KMS-11 (cell line): ENCODE measurements at regions not wholly inside any gene's neighbourhood (a gene's known extent, or its start where the extent isn't known, plus 50 kb on each side); places are given as distances from the start of the nearest gene placed in this dataset.

Experiments
- H2AFZ ChIP-seq: fragments of 200-600 bp; sonication (generic); 2 replicates; pipeline ENCODE4 v1.6.1; 2016; ENCODE audit warnings: antibody characterized with exemption, mixed run types, low read depth
- H3K27ac ChIP-seq: fragments of 200-600 bp; sonication (generic); 2 replicates; pipeline ENCODE4 v1.6.1; 2016; ENCODE audit warnings: mild to moderate bottlenecking, mixed run types
- H3K27me3 ChIP-seq: fragments of 200-600 bp; sonication (generic); 2 replicates; pipeline ENCODE4 v1.6.1; 2017; ENCODE audit warnings: mild to moderate bottlenecking, low read depth, mixed run types, moderate library complexity; ENCODE audit not compliant: insufficient read depth
- H3K36me3 ChIP-seq: fragments of 200-600 bp; sonication (generic); 2 replicates; pipeline ENCODE4 v1.6.1; 2017; ENCODE audit warnings: mild to moderate bottlenecking, mixed run types; ENCODE audit not compliant: insufficient read depth
- H3K4me1 ChIP-seq: fragments of 200-600 bp; sonication (generic); 2 replicates; pipeline ENCODE4 v1.6.1; 2016; ENCODE audit warnings: mild to moderate bottlenecking, low read depth, mixed run types; ENCODE audit not compliant: poor library complexity, severe bottlenecking
- H3K4me2 ChIP-seq: fragments of 200-600 bp; sonication (generic); 2 replicates; pipeline ENCODE4 v1.7.0; 2016; ENCODE audit warnings: mild to moderate bottlenecking, mixed run types
- H3K4me3 ChIP-seq: fragments of 200-600 bp; sonication (generic); IDR thresholded peaks from 2 replicates; pipeline ENCODE4 v1.6.1; 2017; ENCODE audit warnings: low read depth, low read length, mixed read lengths; ENCODE audit not compliant: insufficient read depth
- H3K79me2 ChIP-seq: fragments of 200-600 bp; sonication (generic); 2 replicates; pipeline ENCODE4 v1.6.1; 2016; ENCODE audit warnings: low read depth, mixed run types; ENCODE audit not compliant: insufficient read depth
- H3K9ac ChIP-seq: fragments of 200-600 bp; sonication (generic); 2 replicates; pipeline ENCODE4 v1.6.1; 2016; ENCODE audit warnings: mild to moderate bottlenecking, mixed run types
- H4K20me1 ChIP-seq: fragments of 200-600 bp; sonication (generic); 2 replicates; pipeline ENCODE4 v1.6.1; 2016; ENCODE audit warnings: mild to moderate bottlenecking, mixed run types; ENCODE audit not compliant: insufficient read depth
- CTCF ChIP-seq: fragments of 200-600 bp; sonication (generic); conservative IDR thresholded peaks from 2 replicates; pipeline ENCODE4 v1.6.1; 2017; ENCODE audit warnings: low read depth, mild to moderate bottlenecking, antibody characterized with exemption, low read length, moderate library complexity, mixed read lengths

DNA sequence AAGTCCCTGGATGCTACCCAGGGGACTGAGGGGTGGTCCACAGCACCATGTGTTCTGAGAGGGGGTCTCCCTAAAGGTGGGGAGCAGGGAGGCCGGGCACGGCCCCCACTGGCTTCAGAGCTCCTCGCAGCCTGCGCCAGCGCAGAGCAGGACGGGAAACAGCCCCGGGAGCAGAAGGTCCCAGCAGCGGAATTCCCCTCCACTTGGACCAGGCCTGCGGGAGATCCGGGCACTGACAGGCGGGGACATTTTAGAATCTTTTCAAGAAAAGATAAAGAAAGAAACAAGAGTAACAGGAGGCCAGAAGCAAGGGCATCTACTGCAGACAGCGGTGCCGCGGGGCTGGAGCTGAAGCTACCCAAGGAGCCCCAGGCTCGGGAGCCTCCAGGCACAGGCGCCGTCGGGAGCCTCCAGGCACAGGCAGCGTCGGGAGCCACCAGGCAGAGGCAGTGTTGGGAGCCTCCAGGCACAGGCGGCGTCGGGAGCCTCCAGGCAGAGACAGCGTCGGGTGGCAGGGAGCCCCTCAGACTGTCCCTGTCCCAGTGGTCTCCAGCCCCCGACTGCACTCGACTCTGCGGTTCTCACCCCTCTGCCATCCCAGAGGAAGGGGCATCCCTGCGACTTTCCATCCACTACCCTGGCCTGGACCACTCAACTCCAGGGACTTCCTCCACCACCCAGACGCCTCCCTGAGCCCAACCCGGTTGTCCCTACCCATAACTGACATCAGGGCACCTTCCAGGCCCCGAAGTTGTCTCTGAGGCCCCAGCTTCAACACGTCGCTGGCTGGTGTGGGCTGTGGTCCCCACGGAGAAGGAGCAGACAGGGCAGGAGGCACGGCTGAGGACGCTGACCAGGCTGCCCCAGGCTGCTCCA is 211.1 kb downstream of the BRD1 start:
- no peak overlapping the region for H3K4me2 ChIP-seq
- no peak overlapping the region for H3K27ac ChIP-seq
- H3K79me2 ChIP-seq: no peaks in the 10 kb centered on the region
- no peak overlapping the region for H3K9ac ChIP-seq
- TF ChIP-seq CTCF: no peak
- H3K4me3 ChIP-seq: no peak overlapping the region
- H4K20me1 ChIP-seq: no peaks in the 10 kb centered on the region
- H3K4me1 ChIP-seq: no peaks in the 10 kb centered on the region
- H3K27me3 ChIP-seq: peaks cover 7% of the 10 kb centered on the region; the same call in 1 of the 2 replicates
- H2AFZ ChIP-seq: no peak overlapping the region
- no peaks in the 10 kb centered on the region for H3K36me3 ChIP-seq

GRCh38 chr22:49614966-49615965 is 212.4 kb downstream of the BRD1 start:
- Histone ChIP-seq H2AFZ (no peak overlapping the region), H3K79me2 (no peaks in the 10 kb centered on the region), H3K4me3 (no peak overlapping the region), H3K36me3 (no peaks in the 10 kb centered on the region), H3K4me1 (no peaks in the 10 kb centered on the region), H3K9ac (no peak overlapping the region), H3K4me2 (no peak overlapping the region), H4K20me1 (no peaks in the 10 kb centered on the region), H3K27ac (no peak overlapping the region), H3K27me3 (peaks cover 2% of the 10 kb centered on the region; the same call in 1 of the 2 replicates)
- TF ChIP-seq CTCF: no peak

DNA sequence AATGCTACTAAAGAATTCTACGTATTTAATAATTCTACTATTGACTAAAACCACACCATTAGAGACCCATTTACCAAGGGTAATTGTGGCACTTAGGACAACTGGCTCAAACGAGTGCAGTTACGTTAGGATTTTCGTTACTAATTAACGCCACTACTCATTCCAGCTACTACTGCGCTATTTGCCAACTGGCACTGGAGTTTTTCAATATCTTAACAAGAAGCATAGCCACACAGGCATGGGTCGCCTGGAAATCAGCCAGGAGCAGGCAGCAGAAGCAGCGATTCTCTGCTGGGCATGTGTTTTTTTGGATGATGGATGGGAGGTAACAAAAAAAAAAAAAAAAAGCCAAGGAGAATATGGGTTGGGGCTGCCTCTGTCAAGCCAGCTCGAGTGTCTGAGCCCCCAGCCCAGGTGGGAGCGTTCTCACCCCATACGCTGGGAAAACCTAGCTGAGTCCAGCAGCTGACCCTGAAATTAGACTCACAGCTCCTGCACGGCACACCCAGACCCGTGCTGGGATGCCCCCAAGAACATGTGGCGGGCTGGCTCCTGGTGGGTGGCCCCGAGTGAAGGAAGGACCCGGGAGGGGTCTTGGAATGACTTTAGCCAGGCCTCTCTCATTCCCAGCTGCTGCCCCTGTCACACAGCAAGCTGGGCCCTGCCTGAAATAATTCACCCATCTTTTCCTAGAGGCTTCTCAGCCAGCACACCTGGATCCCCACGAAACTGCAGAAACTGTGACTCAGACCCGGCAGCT is 214.0 kb downstream of the BRD1 start:
- no peaks in the 10 kb centered on the region for H4K20me1 ChIP-seq
- no peaks in the 10 kb centered on the region for H3K79me2 ChIP-seq
- H3K4me2 ChIP-seq: no peak overlapping the region
- no peak overlapping the region for H3K9ac ChIP-seq
- no peak overlapping the region for H3K4me3 ChIP-seq
- H3K36me3 ChIP-seq: no peaks in the 10 kb centered on the region
- no peak for TF ChIP-seq CTCF
- no peak overlapping the region for H3K27ac ChIP-seq
- peaks cover under 1% of the 10 kb centered on the region; the same call in 1 of the 2 replicates for H3K27me3 ChIP-seq
- H3K4me1 ChIP-seq: no peaks in the 10 kb centered on the region
- no peak overlapping the region for H2AFZ ChIP-seq

DNA sequence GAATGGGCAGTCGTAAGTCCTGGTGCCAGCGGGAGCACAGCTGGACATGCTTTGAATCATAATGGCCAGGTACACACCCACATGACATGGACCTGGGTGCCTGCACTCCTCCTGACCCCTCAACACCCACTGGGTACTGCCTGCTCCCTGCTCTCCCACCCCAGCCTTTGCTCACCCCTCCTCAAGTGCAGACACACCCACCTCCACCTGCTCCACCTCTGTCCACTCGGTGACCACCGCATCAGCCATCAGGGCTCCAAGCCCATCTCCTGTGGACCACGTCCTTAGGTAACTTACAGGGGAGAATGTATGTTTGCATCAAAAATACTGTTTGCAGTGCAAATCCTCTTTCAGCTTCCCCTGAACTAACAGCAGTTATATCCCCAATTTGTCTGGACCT is 214.6 kb downstream of the BRD1 start:
- Histone ChIP-seq H3K4me3 (no peak overlapping the region), H4K20me1 (no peaks in the 10 kb centered on the region), H3K9ac (no peak overlapping the region), H3K36me3 (no peaks in the 10 kb centered on the region), H2AFZ (no peak overlapping the region), H3K27me3 (no peaks in the 10 kb centered on the region; the same call in 1 of the 2 replicates), H3K27ac (no peak overlapping the region), H3K79me2 (no peaks in the 10 kb centered on the region), H3K4me2 (no peak overlapping the region), H3K4me1 (no peaks in the 10 kb centered on the region)
- TF ChIP-seq CTCF: no peak
